OCI-LY1 (cell line): ENCODE measurements at regions not wholly inside any gene's neighbourhood (a gene's known extent, or its start where the extent isn't known, plus 50 kb on each side); places are given as distances from the start of the nearest gene placed in this dataset.

Source experiments
- H2AFZ ChIP-seq: fragments of 200-600 bp; sonication (generic), shearing (Covaris generic); 2 replicates; pipeline ENCODE4 v1.6.0; 2014; ENCODE audit warnings: antibody characterized with exemption, mild to moderate bottlenecking, low read length
- H3F3A ChIP-seq: fragments of 200-600 bp; sonication (generic), shearing (Covaris generic); 2 replicates; pipeline ENCODE4 v1.6.0; 2014; ENCODE audit warnings: mild to moderate bottlenecking, antibody characterized with exemption, low read length, moderate library complexity; ENCODE audit not compliant: insufficient read depth
- H3K27ac ChIP-seq: fragments of 200-600 bp; sonication (generic); 2 replicates; pipeline ENCODE4 v1.5.1; 2014; ENCODE audit warnings: low read length, mixed run types, mild to moderate bottlenecking, low read depth; ENCODE audit not compliant: poor library complexity, severe bottlenecking
- H3K27me3 ChIP-seq: fragments of 200-600 bp; sonication (generic); 2 replicates; pipeline ENCODE4 v1.6.0; 2014; ENCODE audit warnings: antibody characterized with exemption, mild to moderate bottlenecking, low read length, moderate library complexity; ENCODE audit not compliant: insufficient read depth
- H3K36me3 ChIP-seq: fragments of 200-600 bp; sonication (generic); 2 replicates; pipeline ENCODE4 v1.6.1; 2014; ENCODE audit warnings: mild to moderate bottlenecking, antibody characterized with exemption, low read length, moderate library complexity, mixed read lengths; ENCODE audit not compliant: insufficient read depth
- H3K4me1 ChIP-seq: fragments of 200-600 bp; sonication (generic); 2 replicates; pipeline ENCODE4 v1.5.1; 2014; ENCODE audit warnings: mild to moderate bottlenecking, low read length, moderate library complexity; ENCODE audit not compliant: insufficient read depth, severe bottlenecking
- H3K4me2 ChIP-seq: fragments of 200-600 bp; sonication (generic), shearing (Covaris generic); 2 replicates; pipeline ENCODE4 v1.6.1; 2014; ENCODE audit warnings: low read length
- H3K4me3 ChIP-seq: fragments of 200-600 bp; sonication (generic); 2 replicates; pipeline ENCODE4 v1.5.1; 2014; ENCODE audit warnings: low read length, low read depth, mild to moderate bottlenecking, mixed read lengths; ENCODE audit not compliant: poor library complexity, severe bottlenecking
- H3K79me2 ChIP-seq: fragments of 200-600 bp; shearing (Covaris generic); 2 replicates; pipeline ENCODE4 v1.6.1; 2016; ENCODE audit warnings: mixed run types, low read length, mixed read lengths; ENCODE audit not compliant: insufficient read depth
- H3K9ac ChIP-seq: fragments of 200-600 bp; sonication (generic), shearing (Covaris generic); 2 replicates; pipeline ENCODE4 v1.6.1; 2014; ENCODE audit warnings: mild to moderate bottlenecking, low read length, mixed read lengths
- H3K9me2 ChIP-seq: fragments of 200-600 bp; sonication (generic), shearing (Covaris generic); 2 replicates; pipeline ENCODE4 v1.6.1; 2014; ENCODE audit warnings: low read depth, mild to moderate bottlenecking, low read length, mixed read lengths
- H3K9me3 ChIP-seq: fragments of 200-600 bp; shearing (Covaris generic); 2 replicates; pipeline ENCODE4 v1.6.1; 2014; ENCODE audit warnings: low read length, mixed read lengths
- H4K20me1 ChIP-seq: fragments of 200-600 bp; sonication (generic), shearing (Covaris generic); 2 replicates; pipeline ENCODE4 v1.6.0; 2016; ENCODE audit warnings: mild to moderate bottlenecking, low read length; ENCODE audit not compliant: insufficient read depth
- EZH2 ChIP-seq: fragments of 200-600 bp; sonication (generic), shearing (Covaris generic); IDR thresholded peaks from 2 replicates; pipeline ENCODE4 v1.8.0; 2017; ENCODE audit warnings: borderline replicate concordance, mixed run types, mild to moderate bottlenecking, antibody characterized with exemption, low read length, moderate library complexity, mixed read lengths
- TF ChIP-seq, protein P1 (sequence below): fragments of 200-600 bp; sonication (generic), shearing (Covaris generic); IDR thresholded peaks from 2 replicates; pipeline ENCODE4 v1.5.1; 2017; ENCODE audit warnings: mild to moderate bottlenecking, antibody characterized with exemption, low read length, moderate library complexity, mixed read lengths

DNA sequence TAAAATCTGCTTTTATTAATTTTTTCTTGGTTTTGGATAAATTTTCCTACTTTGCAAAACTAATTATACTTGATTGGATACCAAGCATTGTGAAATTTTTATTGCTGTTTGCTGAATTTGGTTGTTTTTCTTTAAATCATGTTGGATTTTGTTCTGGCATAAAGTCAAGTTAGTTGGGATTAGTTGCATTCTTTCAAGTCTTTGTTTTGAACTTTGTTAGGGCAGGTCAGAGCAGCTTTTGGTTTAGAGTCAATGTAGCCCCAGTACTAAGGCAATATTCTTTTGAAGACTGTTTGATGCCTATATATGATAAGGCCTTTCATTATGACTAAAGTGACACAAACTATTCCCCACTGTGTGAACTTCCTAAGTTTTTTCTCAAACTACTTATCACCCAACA is 531.1 kb downstream of the RASEF start:
- Histone ChIP-seq H3K9me2 (no peaks in the 10 kb centered on the region), H3F3A (no peaks in the 10 kb centered on the region), H3K4me1 (no peaks in the 10 kb centered on the region), H3K27ac (no peak overlapping the region), H3K36me3 (no peaks in the 10 kb centered on the region), H3K9ac (no peak overlapping the region), H3K4me3 (no peak overlapping the region), H4K20me1 (no peaks in the 10 kb centered on the region), H3K27me3 (no peaks in the 10 kb centered on the region), H3K4me2 (no peak overlapping the region), H3K9me3 (0 out of 2 replicates have a peak, but pooled peaks cover 4% of the 10 kb centered on the region), H2AFZ (peak overlapping the region; percentile 78; the same call in 1 of the 2 replicates), H3K79me2 (no peaks in the 10 kb centered on the region)
- TF ChIP-seq, protein P1, sequence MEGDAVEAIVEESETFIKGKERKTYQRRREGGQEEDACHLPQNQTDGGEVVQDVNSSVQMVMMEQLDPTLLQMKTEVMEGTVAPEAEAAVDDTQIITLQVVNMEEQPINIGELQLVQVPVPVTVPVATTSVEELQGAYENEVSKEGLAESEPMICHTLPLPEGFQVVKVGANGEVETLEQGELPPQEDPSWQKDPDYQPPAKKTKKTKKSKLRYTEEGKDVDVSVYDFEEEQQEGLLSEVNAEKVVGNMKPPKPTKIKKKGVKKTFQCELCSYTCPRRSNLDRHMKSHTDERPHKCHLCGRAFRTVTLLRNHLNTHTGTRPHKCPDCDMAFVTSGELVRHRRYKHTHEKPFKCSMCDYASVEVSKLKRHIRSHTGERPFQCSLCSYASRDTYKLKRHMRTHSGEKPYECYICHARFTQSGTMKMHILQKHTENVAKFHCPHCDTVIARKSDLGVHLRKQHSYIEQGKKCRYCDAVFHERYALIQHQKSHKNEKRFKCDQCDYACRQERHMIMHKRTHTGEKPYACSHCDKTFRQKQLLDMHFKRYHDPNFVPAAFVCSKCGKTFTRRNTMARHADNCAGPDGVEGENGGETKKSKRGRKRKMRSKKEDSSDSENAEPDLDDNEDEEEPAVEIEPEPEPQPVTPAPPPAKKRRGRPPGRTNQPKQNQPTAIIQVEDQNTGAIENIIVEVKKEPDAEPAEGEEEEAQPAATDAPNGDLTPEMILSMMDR, result no peak
- TF ChIP-seq EZH2, result no peak

DNA sequence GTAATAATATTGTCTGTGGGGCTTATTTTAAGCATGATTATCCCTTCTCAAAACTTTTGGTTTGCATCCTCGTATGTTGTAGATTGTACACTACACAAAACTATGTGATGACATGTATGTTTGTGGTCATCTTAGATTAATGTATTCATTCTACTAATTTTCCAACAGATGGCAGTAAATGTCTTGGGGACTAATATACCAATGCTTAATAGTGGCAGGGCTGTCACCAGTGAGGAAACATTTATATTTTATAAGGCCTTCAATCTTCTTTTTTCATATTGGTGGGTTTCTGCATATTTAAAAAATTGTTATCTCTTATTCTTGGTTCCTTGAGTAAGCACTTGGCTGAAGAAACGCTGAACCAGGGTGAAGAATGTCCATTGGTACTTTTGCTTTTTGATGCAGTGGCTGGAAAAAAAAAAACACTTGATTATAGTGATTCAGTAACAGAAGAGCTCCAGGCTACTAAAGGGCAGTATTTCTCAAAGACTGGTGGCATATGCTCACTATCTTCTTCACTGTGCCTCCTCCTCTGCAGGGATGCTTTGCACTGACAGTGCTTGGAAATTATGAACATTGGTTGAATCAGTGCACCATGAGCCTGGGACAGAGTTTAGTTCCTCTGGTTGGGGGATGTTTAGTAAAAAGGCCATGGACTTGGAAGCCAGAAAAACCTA is 530.3 kb downstream of the RASEF start:
- Histone ChIP-seq H3K27ac (no peak overlapping the region), H3K4me3 (no peak overlapping the region)
- TF ChIP-seq, protein P1, result peak; percentile 44
- TF ChIP-seq EZH2, result no peak

DNA sequence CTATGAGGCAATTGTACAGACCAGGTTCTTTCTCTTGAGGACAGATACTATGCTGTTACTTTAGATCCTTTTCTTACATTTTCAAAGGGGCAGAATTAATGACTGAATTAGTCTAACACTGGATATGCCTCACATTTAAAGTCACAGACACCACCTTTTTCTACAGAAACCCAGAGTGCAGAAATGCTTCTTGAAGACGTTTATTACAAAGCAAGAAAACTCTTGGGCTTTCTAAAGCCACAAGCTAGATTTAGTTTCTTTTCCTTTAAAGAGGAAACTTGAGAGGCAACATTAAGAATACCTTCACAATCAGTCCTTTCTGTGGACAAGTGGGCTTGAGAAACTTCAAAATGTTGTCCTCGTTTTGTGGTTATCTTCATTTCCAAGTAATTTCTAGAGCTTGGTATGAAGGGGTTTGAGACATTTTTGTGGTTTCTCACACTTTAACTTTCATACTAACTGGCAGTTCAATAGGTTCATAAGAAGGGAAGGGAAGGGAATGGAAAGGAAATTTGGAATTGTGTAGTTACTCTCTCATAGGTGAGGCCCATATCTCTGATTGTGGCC is 527.4 kb downstream of the RASEF start:
- no peaks in the 10 kb centered on the region for H3K79me2 ChIP-seq
- no peak overlapping the region for H3K27ac ChIP-seq
- H3K4me3 ChIP-seq, result no peak overlapping the region
- TF ChIP-seq, protein P1, result no peak
- H3K9ac ChIP-seq, result no peak overlapping the region
- H3K9me3 ChIP-seq, result no peaks in the 10 kb centered on the region
- H2AFZ ChIP-seq, result no peak overlapping the region
- no peaks in the 10 kb centered on the region for H3K9me2 ChIP-seq
- no peaks in the 10 kb centered on the region for H3K27me3 ChIP-seq
- no peak overlapping the region for H3K4me2 ChIP-seq
- H4K20me1 ChIP-seq, result no peaks in the 10 kb centered on the region
- no peaks in the 10 kb centered on the region for H3K4me1 ChIP-seq
- H3K36me3 ChIP-seq, result no peaks in the 10 kb centered on the region
- no peaks in the 10 kb centered on the region for H3F3A ChIP-seq

More for the DNA sequence above, 530.3 kb downstream of the RASEF start:
- Histone ChIP-seq H3K36me3 (no peaks in the 10 kb centered on the region), H3K79me2 (no peaks in the 10 kb centered on the region), H3K4me2 (no peak overlapping the region), H3K9me3 (no peaks in the 10 kb centered on the region), H3K9me2 (no peaks in the 10 kb centered on the region), H3F3A (no peaks in the 10 kb centered on the region), H3K4me1 (no peaks in the 10 kb centered on the region), H3K9ac (no peak overlapping the region), H2AFZ (no peak overlapping the region), H3K27me3 (no peaks in the 10 kb centered on the region), H4K20me1 (no peaks in the 10 kb centered on the region)
